KOPT-K1 (cell line): ENCODE measurements at regions not wholly inside any gene's neighbourhood (a gene's known extent, or its start where the extent isn't known, plus 50 kb on each side); places are given as distances from the start of the nearest gene placed in this dataset.

Experiments
- H3K27ac ChIP-seq: fragments of 200-600 bp; sonication (generic); 2 replicates; pipeline ENCODE4 v1.5.1; 2016; ENCODE audit warnings: antibody characterized with exemption, mild to moderate bottlenecking, low read depth, low read length; ENCODE audit not compliant: poor library complexity, severe bottlenecking
- H3K36me3 ChIP-seq: fragments of 200-600 bp; sonication (generic); 2 replicates; pipeline ENCODE4 v1.5.1; 2017; ENCODE audit warnings: antibody characterized with exemption, mild to moderate bottlenecking, low read length, moderate library complexity; ENCODE audit not compliant: insufficient read depth
- H3K9me3 ChIP-seq: fragments of 200-600 bp; sonication (generic); 2 replicates; pipeline ENCODE4 v1.5.1; 2017; ENCODE audit warnings: antibody characterized with exemption, low read length, mild to moderate bottlenecking; ENCODE audit not compliant: insufficient read depth, poor library complexity, severe bottlenecking

- Histone ChIP-seq H3K27ac (no peak overlapping the region), H3K36me3 (no peaks in the 10 kb centered on the region), H3K9me3 (peaks cover 4% of the 10 kb centered on the region)
These were observed 74.9 kb upstream of the BCAT1 start for GRCh38 chr12:25023808-25024207.

GRCh38 chr12:25020621-25021243 is 71.8 kb upstream of the BCAT1 start:
- Histone ChIP-seq H3K27ac (no peak overlapping the region), H3K36me3 (no peaks in the 10 kb centered on the region), H3K9me3 (peaks cover 4% of the 10 kb centered on the region)

DNA sequence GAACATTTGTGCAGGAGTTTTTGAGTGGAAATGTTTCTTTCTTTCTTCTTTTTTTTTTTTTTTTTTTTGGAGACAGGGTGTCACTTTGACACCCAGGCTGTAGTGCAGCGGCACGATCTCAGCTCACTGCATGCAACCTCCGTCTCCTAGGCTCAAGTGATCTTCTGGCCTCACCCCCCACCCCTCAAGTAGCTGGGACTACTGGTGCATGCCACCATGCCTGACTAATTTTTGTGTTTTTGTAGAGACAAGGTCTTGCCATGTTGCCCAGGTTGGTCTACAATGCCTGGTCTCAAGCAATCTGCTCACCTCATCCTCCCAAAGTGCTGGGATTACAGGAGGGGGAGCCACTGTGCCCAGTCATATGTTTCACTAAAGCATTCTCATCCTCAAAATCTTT is 69.2 kb upstream of the BCAT1 start:
- peaks cover 4% of the 10 kb centered on the region for H3K9me3 ChIP-seq
- no peak overlapping the region for H3K27ac ChIP-seq
- no peaks in the 10 kb centered on the region for H3K36me3 ChIP-seq

DNA sequence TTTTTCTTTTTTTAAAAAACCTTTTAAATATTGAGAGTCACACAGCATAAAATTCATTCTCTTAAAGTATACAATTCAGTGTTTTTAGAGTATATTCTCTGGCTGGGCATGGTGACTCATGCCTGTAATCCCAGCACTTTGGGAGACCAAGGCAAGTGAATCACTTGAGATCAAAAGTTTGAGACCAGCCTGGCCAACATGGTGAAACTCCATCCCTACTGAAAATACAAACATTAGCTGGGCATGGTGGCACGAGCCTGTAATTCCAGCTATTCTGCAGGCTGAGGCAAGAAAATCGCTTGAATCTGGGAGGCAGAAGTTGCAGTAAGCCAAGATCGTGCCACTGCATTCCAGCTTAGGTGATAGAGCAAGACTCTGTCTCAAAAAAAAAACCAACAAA is 68.4 kb upstream of the BCAT1 start:
- H3K36me3 ChIP-seq = no peaks in the 10 kb centered on the region
- H3K27ac ChIP-seq = no peak overlapping the region
- peaks cover 4% of the 10 kb centered on the region for H3K9me3 ChIP-seq

- H3K36me3 ChIP-seq = no peaks in the 10 kb centered on the region
- no peak overlapping the region for H3K27ac ChIP-seq
These were observed 66.1 kb upstream of the BCAT1 start for GRCh38 chr12:25014961-25015360.

DNA sequence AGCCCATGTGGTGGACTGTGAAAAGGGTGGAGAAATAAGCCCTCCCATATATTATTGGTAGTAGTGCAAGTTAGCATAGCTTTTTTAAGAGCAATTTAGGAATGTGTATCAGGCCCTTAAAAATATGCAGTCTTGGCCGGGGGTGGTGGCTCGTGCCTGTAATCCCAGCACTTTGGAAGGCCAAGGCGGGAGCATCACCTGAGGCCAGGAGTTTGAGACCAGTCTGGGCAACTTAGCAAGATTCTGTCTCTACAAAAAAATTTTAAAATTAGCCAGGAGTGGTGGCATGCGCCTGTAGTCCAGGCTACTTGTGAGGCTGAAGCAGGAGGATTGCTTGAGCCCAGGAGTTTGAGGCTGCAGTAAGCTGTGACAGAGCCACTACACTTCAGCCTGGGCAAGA is 64.2 kb upstream of the BCAT1 start:
- Histone ChIP-seq H3K36me3 (no peaks in the 10 kb centered on the region), H3K9me3 (no peaks in the 10 kb centered on the region), H3K27ac (no peak overlapping the region)

More at GRCh38 chr12:25014961-25015360, 66.1 kb upstream of the BCAT1 start:
- peaks cover 4% of the 10 kb centered on the region for H3K9me3 ChIP-seq

- Histone ChIP-seq H3K27ac (no peak overlapping the region), H3K9me3 (no peaks in the 10 kb centered on the region), H3K36me3 (no peaks in the 10 kb centered on the region)
These were observed 60.7 kb upstream of the BCAT1 start for GRCh38 chr12:25009496-25010092.

- Histone ChIP-seq H3K9me3 (no peaks in the 10 kb centered on the region), H3K36me3 (no peaks in the 10 kb centered on the region), H3K27ac (no peak overlapping the region)
These were observed 56.5 kb upstream of the BCAT1 start for GRCh38 chr12:25005376-25005775.

DNA sequence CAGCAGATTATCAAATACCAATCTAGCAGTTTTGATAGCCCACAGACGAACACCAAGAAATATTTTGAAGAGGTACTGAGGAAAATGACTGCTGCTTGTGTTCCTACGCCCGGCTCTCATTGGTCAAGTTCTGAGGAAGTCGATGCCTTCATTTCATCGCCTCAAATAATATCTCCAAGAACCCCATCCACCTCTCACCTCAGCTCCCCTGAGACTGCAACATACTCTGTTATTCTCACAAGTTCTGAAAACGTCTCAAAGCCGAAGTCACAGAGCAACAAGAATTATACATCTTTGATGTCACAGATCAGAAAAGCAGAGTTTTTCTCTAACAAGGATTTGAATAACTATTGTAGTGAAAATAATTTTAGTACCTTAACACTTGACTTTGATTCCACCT is 55.5 kb upstream of the BCAT1 start:
- Histone ChIP-seq H3K9me3 (no peaks in the 10 kb centered on the region), H3K36me3 (no peaks in the 10 kb centered on the region), H3K27ac (no peak overlapping the region)

DNA sequence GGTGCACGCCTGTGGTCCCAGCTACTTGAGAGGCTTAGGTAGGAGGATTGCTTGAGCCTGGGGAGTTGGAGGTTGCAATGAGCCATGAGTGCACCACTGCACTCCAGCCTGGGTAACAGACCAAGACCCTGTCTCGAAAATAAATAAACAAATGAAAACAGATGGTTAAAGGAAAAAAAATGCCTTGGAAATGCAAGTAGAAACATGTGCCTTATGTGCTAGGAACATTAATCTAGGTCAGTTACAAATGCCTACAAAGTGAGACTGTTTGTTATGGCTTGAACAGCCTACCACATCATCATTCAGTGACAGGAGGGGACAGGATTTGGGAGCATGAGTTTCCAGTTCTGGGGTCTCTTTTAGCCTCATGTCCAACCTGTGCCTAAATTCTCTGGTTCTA is 52.4 kb upstream of the BCAT1 start:
- Histone ChIP-seq H3K9me3 (no peaks in the 10 kb centered on the region), H3K27ac (no peak overlapping the region), H3K36me3 (no peaks in the 10 kb centered on the region)
